ENCODE measurements at regions not wholly inside any gene's neighbourhood (a gene's known extent, or its start where the extent isn't known, plus 50 kb on each side); places are given as distances from the start of the nearest gene placed in this dataset.

DNA sequence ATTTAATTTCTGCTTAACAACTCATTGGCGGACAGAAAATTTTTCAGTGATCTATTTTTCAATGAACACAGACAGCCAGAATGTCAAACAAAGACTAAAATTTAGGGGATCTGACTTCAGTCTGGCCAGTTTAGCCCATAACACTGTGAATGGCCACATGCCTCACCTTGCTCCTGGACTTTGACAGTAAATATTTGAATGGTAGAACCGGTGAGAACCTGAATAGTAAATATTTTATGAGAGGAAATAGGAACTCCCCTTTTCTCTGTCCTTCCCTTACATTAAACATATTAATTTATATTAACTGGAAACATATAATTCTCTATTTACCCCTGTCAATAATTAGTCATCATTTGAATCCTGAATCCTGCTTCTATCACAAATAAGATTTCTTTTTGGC, 942.1 kb downstream of the KCNJ2 start:
- DNase-seq, result no peak

DNA sequence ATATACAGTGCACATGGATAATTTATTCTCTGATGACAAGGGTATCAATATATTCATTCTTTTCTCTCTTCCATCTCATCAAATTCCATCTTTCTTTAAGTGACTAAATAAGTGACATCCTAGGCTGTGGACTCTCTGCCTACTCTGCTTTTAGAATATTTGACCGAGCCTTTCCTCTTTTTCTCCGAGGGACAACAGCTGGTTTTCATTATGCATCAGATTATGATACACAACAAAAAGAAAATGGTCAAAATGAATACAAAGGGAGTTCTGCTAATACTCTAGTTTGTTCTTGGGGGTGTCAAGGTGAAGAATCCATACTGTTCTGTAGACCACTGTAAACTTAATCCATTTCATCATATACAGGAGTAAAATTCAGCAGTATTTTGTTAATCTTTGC, 942.6 kb downstream of the KCNJ2 start:
- no peak for DNase-seq

DNA sequence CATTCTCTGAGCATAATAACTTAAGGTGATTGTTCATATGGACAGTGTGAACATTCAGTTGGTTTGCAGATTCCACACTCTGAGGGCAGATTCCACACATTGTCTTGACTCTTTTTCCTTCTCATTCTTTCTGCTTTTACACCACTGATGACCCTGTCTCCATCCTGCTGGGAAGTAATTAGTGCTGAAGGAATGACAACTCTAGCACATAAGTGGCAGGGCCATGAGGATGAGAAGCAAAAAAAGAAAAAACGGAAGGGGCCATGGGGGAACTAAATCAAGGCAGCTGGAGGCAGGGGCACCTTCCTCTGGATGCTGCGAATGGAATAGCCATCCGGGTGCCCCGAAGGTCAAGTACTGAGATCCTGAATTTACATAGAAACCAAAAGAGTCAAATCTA, 944.0 kb downstream of the KCNJ2 start:
- DNase-seq, result no peak

DNA sequence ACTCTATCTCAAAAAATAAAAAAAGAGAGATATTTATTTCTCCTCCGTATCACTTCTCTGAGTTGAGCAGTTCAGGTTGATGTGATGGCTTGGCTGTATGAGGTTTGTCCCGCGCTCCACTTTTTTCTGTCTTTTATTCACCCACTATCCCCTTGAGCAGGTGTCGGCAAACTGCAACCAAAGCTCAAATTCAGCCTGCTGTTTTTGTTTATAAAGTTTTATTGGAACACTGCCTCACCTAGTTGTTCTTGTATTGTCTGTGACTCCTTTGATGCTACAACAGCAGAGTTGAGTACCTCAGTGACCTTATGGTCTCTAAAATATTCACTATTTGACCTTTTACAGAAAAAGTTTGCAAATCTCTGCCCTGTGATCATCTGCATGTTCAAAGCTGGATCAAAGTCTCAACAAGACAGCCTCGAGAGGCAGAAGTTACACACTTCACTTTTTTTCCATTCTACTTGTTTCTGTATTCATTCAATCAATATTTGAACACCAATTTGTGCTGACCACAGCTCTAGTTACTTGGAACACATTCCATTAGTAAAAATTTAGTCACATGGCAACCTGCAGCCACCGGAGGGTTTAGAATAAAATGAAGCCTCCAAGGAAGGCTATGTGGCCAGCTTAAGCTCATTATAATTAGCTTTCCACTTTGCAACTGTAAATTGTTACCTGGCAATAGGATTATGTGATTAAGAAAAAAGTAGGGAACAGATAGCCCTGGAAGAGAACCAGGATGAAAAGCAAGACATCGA, 945.8 kb downstream of the KCNJ2 start:
- DNase-seq, result no peak

DNA sequence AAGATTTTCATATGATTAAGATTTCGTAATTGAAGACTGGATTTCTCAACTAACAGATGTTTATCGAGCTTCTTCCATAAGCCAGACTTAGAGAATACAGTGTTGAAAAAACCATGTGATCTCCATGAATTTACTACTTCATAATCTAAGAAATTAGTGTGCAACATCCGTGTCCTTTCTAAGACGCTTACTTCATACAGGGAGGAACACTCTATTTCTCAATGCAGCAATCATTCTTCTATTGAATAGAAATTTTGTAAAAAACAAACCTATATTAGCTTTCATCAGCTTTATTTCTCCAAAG, 946.3 kb downstream of the KCNJ2 start:
- DNase-seq, result no peak

DNA sequence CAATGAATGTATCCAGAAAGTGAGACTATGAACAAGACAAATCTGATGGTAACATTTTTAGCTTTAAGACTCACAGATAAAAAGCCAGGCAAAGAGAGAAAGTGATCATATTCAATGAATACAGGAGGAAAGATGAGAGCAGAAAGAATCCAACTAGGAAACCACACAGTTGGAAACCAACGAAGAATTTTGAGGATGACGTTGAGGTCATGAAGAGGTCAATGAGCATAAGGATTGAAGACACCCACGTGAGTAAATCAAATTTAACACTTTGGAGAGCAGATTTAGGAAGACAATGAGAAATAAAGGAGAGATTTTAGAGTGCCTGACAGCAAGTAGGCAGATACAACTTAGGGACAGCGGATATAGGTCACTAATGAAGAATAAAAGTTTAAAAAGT, 948.1 kb downstream of the KCNJ2 start:
- no peak for DNase-seq

DNA sequence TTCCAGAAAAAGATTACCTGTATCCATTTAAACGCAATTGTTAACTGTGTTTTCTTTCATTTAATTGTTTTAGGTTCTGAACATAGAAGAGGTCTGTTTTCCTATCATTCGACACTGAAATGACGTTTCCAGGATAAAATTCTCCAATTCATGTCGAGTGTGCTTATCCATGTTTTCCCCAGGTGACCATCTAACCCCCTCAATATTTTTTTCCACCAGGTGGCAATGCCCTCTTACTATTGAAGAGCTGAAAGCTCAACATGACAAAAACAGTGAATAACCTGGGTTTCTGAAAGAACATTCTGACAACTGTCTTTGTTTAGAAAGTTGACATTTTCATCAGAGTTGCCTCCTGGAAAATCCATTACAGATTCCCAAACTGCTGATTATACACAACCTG, 948.7 kb downstream of the KCNJ2 start:
- no peak for DNase-seq

DNA sequence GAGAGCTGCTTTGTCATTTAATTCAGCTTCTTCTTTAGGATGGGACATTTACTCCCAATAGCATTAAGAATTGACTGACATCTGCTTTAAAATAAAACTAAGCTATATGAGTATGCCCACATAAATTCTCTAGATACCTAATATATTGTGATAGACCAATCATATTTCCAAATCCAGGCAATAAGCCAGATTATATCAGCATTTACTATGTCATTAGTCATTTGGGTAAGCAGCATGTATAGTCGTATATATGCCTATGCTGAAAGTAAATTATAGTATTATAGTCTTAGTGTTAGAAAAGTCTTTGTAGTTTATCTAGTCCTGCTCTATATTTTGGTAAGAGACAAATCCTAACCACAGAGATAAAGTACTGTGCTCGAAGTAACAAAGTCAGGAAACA, 958.1 kb downstream of the KCNJ2 start:
- DNase-seq, result no peak

DNA sequence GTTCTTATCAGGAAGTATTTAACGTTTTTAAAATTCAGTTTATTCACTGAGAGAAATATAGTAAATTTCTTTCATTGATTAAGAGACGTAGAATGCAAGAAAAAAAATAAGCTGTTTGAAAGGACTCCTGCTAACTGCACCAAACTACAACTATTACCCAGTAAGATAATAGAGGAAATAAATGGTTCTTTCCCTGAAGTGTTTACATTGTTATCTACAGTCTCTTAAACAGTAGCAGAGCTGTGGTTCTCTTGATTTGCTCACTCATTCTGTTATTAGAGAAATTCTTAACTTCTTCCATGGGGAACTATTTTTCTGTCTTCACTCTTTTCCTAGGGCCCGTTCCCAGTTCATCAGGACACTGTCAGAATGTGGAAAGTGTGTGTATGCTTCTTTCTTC, 973.0 kb downstream of the KCNJ2 start:
- no peak for DNase-seq

DNA sequence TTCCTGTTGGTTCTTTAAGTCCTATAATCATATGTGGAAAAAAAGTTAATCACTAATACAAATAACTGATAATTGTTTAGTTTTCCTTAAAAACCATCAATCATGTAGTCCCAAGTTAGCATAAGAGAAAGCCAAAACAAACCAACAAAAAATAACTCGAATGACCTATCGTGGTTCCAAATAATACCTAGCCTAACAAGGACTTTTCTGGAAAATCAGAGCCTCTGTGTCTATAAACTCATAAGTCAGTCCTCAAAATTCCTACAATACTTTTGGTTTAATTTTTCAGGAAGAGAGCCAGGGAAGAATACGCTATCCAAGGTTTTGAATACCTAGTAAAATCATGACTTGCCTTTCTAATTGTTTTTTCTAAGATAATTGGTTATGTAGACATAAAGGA, 975.3 kb upstream of the SOX9 start:
- DNase-seq, result no peak

DNA sequence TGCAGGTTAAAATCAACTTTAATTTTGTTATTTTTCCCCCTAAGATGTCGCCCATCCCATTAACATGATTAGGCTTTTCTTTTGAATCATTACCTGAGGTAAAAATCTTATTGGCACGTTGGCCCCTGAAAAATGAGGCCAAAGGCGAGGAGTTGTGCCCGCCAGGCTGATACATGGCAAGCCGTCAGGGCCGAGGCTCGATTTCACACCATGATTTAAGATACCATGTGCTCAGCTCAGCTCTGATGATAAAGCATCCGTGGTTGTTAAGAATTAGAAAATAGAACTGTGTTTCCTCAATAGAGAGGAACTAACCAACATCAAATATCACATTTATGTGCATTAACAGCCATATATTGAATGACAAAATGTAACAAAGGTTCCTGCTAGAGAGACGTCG, 972.9 kb upstream of the SOX9 start:
- no peak for DNase-seq

DNA sequence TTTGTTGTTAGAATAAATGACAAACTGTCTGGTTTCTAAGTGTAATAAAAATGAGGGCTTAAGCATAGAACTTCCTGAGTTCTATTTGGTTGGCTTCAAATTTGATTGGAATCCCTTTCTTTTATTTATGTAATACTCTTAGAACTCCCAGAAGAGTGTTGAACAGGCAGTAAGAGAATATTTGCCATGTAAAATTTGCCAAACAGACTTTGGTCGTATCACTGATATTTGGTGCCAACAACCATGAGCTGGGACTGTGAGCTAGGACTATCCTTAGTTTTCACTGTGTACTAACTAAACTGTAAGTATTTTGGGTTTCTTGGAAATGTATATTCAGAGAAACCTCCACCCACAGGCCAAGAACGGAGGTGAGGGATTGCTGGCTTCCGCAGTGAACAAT, 971.2 kb upstream of the SOX9 start:
- DNase-seq, result no peak

DNA sequence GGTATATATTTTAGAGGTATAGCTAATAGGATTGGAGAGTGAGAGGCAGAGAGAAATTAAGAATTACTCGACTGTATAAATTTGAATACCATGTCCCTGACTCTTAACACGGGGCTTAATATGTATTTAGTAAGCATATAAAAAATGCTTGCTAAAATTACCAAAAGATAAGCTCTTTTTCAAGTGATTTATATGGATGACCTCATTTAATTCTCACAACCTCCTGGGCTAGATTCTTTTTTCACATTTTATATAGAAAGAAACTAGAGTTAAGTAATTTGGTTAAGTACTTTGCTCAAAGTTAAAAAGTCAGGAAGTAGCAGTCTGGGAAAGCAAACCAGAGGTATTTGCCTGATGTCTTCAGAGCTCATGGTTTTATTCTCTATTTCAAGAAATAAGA, 963.5 kb upstream of the SOX9 start:
- no peak for DNase-seq

DNA sequence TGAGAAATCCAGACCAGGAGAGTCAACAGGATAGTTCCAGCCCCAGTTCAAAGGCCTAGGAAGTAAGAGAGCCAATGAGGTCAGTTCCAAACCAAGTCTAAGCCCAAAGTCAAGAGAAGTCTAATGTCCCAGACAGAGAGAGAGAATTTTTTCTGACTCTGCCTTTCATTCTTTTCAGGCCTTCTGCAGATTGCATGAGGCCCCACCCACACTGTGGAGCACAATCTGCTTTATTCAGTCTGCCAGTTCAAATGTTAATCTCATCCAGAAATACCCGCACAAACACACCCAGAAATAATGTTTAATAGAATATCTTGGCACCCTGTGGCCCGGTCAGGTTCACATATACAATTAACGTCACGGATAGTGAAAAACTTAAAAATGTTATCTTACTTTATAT, 962.4 kb upstream of the SOX9 start:
- DNase-seq, result no peak

DNA sequence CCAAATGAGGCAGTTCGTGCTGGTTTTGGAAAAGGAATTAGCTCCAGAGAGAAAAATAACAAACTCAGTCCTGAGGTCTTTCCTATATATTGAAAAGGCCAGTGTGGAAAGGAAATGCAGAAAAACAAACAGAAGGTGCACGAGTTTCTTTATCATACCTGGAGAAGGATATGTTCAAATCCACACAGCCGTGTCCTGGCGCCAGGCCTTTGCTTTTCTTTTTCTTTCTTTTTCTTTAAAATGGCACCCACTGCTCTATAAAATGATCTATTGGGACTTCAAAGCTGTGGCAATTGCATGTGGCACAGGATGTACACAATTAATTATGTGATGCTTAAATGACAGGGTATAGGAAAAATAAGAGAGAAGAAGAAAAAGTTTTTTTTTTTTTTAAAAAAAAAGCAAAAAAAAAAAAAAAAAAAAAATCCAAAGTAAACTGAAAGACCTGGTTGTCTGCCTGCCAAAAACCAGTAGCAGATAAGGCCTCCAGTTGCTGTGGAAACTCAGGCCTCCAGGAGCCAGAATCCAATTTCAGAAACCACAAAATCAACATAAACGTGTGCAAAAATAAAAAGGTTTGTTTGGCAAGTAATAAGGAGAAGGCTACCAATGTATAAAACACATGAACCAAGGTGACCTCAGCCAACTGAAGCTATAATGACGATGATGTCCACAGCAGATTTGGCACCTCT, 957.6 kb upstream of the SOX9 start:
- no peak for DNase-seq

DNA sequence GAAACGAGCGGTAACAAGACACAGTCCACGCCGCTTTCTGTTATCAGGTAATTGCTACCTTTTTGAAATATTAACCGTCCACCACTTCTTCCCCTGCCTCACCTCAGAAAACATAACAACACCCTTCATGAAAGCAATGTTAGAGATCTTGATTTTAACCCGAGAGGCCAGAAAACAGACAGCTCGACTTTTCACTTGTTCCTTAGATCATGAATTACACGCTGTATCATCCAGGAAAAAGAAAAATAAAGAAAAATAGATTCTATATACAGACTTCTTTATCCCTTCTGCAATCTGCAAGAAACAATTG, 957.1 kb upstream of the SOX9 start:
- DNase-seq, result no peak

DNA sequence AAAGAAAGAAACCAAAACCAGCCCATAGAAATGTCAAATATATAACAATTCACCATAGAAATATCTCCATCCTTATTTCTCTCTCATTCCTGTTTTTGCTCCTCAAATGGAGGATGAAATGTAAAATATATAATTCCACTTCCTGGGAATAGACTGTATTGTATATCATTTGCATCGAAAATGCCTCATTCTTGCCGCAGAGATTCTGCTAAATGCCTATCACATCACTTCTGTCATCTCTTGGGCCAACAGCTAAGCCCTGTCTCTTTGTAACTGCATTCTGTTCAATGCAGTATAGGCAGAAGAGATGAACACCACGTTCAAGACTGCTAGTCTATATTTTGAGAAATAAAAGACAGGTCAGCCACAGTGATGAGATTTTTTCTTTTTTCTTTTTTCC, 956.3 kb upstream of the SOX9 start:
- no peak for DNase-seq

DNA sequence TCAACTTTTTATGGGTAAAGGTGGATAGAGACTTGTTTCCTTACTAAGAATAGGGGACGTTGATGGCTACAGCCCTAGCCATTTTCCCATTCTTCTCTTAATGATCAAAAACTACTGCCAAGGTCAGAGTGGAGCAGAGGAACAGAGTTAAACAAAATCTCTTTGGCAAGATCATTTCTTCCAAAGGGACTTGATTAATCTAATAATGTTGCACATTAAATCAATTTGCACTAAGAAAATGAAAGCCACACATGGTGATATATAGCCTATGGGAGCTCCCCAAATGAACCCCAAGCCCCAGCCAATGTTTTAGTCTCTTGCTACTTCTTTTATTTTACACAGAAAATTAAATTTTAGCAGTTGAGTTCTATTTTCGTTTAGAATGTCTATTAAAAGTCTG, 954.5 kb upstream of the SOX9 start:
- DNase-seq, result no peak

DNA sequence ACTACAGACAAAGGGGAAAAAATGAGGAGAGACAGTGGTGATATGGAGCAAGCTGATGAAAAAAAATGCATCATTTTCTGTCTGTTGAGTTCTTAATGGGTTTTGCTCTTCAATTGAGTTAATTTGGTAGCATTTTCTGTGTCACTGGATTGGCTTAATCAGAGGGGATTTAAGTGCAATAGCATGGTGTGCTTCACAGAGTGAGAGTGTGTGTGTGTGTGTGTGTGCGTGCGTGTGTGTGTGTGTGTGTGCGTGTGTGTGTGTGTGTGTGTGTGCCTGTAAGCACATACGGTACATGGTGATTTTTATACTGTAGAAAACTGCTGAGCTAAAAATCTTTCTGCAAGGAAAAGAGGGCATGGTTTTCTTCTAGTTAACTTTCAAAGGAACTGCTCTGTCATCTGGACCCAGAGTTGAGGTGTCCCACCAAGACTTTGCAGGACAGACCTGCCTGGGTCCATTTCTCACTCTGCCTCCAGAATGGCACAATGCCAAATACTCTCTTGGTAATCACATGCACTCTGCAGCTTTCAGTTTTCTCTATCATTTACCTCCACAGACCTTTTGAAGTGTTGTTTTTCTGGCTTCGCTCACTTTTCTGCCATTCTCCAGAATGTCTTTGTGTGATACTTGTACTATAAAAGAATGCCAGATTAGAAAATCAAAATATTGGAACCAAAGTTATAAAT, 952.6 kb upstream of the SOX9 start:
- no peak for DNase-seq

DNA sequence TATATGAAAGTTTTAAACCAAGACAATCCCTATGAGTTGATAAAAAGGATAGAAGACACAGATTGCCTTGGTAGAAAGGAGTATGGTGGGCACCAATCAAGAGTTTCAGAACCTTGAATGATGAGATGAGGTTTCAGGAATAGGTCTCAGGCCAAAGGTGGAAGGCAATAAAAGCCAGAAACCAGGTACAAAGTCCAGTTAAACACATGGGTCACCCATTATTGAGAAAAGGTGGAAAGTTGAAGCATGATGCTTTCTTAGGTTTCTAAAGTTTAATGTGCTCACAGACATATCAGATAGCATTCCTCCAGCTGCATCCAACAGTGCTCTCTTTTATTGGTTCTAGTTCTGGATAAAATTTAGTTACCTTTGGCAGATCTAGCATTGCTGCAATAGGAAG, 950.8 kb upstream of the SOX9 start:
- no peak for DNase-seq

DNA sequence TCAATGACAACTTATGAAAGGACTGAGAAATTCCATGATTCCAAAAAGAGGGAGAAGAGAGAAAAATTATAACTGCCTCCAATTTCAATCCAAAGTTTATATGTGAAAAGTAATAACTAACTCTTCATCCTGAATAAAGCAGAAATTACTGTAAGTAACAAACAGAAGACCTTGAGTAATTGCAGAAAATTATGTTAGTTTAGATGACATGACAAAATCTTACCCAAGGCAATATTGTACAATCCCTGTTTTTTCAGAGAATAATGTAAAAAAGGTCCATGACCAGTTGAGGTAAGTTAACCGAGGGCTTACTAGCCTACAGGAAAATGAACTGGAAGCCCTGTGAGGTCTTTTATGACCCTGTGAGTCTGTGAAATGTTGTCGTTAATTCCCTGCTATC, 949.5 kb upstream of the SOX9 start:
- no peak for DNase-seq

DNA sequence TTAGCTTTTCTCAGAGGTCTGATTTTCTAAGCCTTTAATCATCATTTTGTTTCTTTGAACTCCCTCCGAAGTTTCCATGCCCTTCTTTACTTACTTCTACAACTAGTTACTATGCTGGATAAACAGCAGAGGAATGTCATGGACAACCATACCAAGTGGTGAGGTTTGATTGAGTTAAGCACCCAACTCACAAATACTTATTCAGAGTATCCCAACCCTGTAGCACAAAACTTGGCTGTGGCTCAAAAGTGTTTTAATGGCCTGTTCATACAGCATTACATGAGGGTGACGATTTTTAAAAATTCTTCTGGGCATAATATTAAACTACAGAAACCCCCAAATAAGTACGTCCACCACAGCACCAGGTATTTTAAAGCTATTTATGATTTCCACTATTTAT, 946.8 kb upstream of the SOX9 start:
- DNase-seq, result no peak

DNA sequence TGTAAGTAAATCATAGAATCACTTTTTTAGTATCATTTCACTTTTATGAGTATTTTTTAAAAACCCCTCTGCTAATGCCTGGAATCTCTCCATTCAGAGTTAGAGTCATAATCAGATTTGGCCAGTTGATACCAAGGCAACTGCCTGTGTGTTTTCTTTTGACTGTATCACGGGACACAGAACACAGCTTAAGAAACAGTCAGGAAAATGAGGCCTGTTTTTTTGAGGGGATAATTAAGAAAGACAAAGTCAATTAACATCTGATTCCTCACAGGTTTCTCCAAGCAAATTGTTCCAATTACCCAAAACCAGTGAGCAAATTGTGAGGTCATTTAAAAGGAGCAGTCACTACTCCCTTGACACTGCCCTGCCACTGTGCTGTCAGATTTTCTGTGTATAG, 944.5 kb upstream of the SOX9 start:
- DNase-seq, result no peak

DNA sequence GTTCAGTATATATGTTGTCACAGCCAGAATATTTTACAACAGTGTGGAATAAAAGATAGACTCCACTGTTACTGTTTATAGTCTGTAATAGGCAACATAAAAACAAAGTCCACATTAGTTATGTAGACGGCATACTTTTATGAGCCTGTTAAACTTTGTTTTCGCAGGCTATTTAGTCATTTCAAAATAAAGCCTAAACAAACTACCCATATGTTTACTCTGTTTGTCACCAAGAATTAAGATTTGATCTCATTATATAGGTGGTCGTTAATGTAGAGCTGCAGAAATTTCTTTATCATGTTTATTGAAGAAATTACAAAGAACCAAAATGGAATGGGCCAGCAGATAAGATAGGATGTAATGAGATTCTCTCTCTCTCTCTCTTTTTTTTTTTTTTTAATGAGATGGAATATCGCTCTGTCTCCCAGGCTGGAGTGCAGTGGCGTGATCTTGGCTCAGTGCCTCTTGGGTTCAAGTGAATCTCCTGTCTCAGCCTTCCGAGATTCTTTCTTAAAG, 943.8 kb upstream of the SOX9 start:
- DNase-seq, result no peak
